B cell (primary cell): ENCODE measurements at regions not wholly inside any gene's neighbourhood (a gene's known extent, or its start where the extent isn't known, plus 50 kb on each side); places are given as distances from the start of the nearest gene placed in this dataset.

Experiments used
- ATAC-seq: fragments of 200-7000 bp; cut with Tn5 transposase; one replicate; pipeline ENCODE4 v1.10.0; 2021; ENCODE audit warnings: low read depth, mild to moderate bottlenecking, moderate number of reproducible peaks, moderate library complexity
- CTCF ChIA-PET: fragments of 350-600 bp; sonication (Branson Sonifier 250); formaldehyde crosslinking; loops from one replicate; lab custom pipeline; 2021; ENCODE audit warnings: antibody characterized with exemption, inconsistent platforms; lab: Charles Lee
- POLR2A ChIA-PET: fragments of 350-600 bp; sonication (Branson Sonifier 250); formaldehyde crosslinking; loops from one replicate; lab custom pipeline; 2021; ENCODE audit warnings: antibody characterized with exemption; lab: Charles Lee
- DNase-seq: peaks from one replicate; pipeline ENCODE4 v3.0.0; 2013
- H2AFZ ChIP-seq: 2 replicates; pipeline ENCODE4 v1.6.1; 2012; ENCODE audit warnings: mild to moderate bottlenecking, low read depth, low read length; ENCODE audit not compliant: insufficient read depth, poor library complexity, severe bottlenecking
- H3K27ac ChIP-seq, 2 donors: 1 replicate in 1 of 2; 2 replicates in 1 of 2; pipeline ENCODE4 v1.5.1; 2012 to 2013; ENCODE audit warnings: low read length in 2 of 2, mild to moderate bottlenecking in 2 of 2, moderate library complexity in 1 of 2
- H3K27me3 ChIP-seq, 4 experiments: fragments of 200-600 bp in 1 of 4; sonication (generic) in 1 of 4; replicated peaks in 1 of 4; 1 replicate in 2 of 4; 2 replicates in 2 of 4; pipeline versions ENCODE4 v1.6.1 to v1.7.0; 2013 to 2016; ENCODE audit warnings: low read length in 3 of 4, mild to moderate bottlenecking in 2 of 4, mixed read lengths in 1 of 4, moderate library complexity in 1 of 4; ENCODE audit not compliant: insufficient read depth in 4 of 4, control insufficient read depth in 3 of 4; ENCODE audit errors: control extremely low read depth in 1 of 4
- H3K36me3 ChIP-seq, 2 experiments: replicated peaks in 1 of 2; 1 replicate in 1 of 2; 2 replicates in 1 of 2; pipeline versions ENCODE4 v1.6.1 to v1.7.1; 2013; ENCODE audit warnings: low read length in 1 of 2; ENCODE audit not compliant: insufficient read depth in 2 of 2, control insufficient read depth in 1 of 2; ENCODE audit errors: control extremely low read depth in 1 of 2, extremely low read depth in 1 of 2
- H3K4me1 ChIP-seq, 2 donors: fragments of 200-600 bp in 1 of 2; sonication (generic) in 1 of 2; 1 replicate in 1 of 2; 2 replicates in 1 of 2; pipeline versions ENCODE4 v1.5.1 to v1.6.1; 2013 to 2017; ENCODE audit warnings: low read length in 2 of 2; ENCODE audit not compliant: control insufficient read depth in 2 of 2, insufficient read depth in 2 of 2
- H3K4me2 ChIP-seq: replicated peaks from 2 replicates; pipeline ENCODE3; 2012; ENCODE audit warnings: mild to moderate bottlenecking, low read depth, low read length; ENCODE audit not compliant: poor library complexity, severe bottlenecking
- H3K4me3 ChIP-seq, 5 experiments: fragments of 200-600 bp in 1 of 5; sonication (generic) in 1 of 5; 1 replicate in 3 of 5; 2 replicates in 2 of 5; pipeline versions ENCODE4 v1.5.1 to v1.7.0; 2011 to 2016; ENCODE audit warnings: low read length in 4 of 5, mild to moderate bottlenecking in 4 of 5, low read depth in 2 of 5, control low read depth in 1 of 5, moderate library complexity in 1 of 5; ENCODE audit not compliant: insufficient read depth in 1 of 5; ENCODE audit errors: control extremely low read depth in 1 of 5, extremely low read depth in 1 of 5
- H3K79me2 ChIP-seq: fragments of 200-600 bp; sonication (generic); one replicate; pipeline ENCODE4 v1.6.0; 2016; ENCODE audit warnings: low read length; ENCODE audit not compliant: control insufficient read depth, insufficient read depth
- H3K9ac ChIP-seq: fragments of 200-600 bp; sonication (generic); 2 replicates; pipeline ENCODE4 v1.6.1; 2017; ENCODE audit warnings: mild to moderate bottlenecking, low read length, moderate library complexity
- H3K9me3 ChIP-seq, 3 donors: one replicate each; pipeline versions ENCODE4 v1.6.1 to v1.7.1; 2013; ENCODE audit warnings: low read length in 2 of 3; ENCODE audit not compliant: control insufficient read depth in 2 of 3, insufficient read depth in 1 of 3; ENCODE audit errors: control extremely low read depth in 1 of 3
- H4K20me1 ChIP-seq: 2 replicates; pipeline ENCODE4 v1.6.0; 2012; ENCODE audit warnings: mild to moderate bottlenecking, low read length; ENCODE audit not compliant: insufficient read depth, control insufficient read depth, poor library complexity, severe bottlenecking
- H3K27ac Mint-ChIP-seq: one replicate; pipeline ENCODE4 v1.8.0; 2021; ENCODE audit warnings: mixed read lengths
- H3K27me3 Mint-ChIP-seq: one replicate; pipeline ENCODE4 v1.8.0; 2021; ENCODE audit warnings: mixed read lengths
- H3K4me1 Mint-ChIP-seq: one replicate; pipeline ENCODE4 v1.8.0; 2021; ENCODE audit warnings: mixed read lengths
- H3K4me3 Mint-ChIP-seq: one replicate; pipeline ENCODE4 v1.8.0; 2021; ENCODE audit warnings: mixed read lengths
- H3K9me3 Mint-ChIP-seq: one replicate; pipeline ENCODE4 v1.8.0; 2022; ENCODE audit warnings: mixed read lengths; ENCODE audit not compliant: insufficient read depth
- EZH2 ChIP-seq: IDR thresholded peaks from 2 replicates; pipeline ENCODE4 v1.6.1; 2012; ENCODE audit warnings: borderline replicate concordance, low read depth, mild to moderate bottlenecking, moderate library complexity, low read length; ENCODE audit not compliant: insufficient read depth, poor library complexity, severe bottlenecking
- WGBS: methylation state at CpG from one replicate; pipeline ENCODE4 v1.1.5; 2013; ENCODE audit warnings: missing lambda C conversion rate; ENCODE audit not compliant: insufficient coverage; 5-methylcytosine and 5-hydroxymethylcytosine counted together
- intact Hi-C: fragments of 100-400 bp; cut with micrococcal nuclease; formaldehyde crosslinking; loops from one replicate; pipeline ENCODE4 v1.10.0; 2022
- TF ChIP-seq, protein P1 (sequence below): fragments of 200-600 bp; IDR thresholded peaks from one replicate; pipeline ENCODE4 v1.8.0; 2022; ENCODE audit warnings: antibody characterized with exemption, mild to moderate bottlenecking

DNA sequence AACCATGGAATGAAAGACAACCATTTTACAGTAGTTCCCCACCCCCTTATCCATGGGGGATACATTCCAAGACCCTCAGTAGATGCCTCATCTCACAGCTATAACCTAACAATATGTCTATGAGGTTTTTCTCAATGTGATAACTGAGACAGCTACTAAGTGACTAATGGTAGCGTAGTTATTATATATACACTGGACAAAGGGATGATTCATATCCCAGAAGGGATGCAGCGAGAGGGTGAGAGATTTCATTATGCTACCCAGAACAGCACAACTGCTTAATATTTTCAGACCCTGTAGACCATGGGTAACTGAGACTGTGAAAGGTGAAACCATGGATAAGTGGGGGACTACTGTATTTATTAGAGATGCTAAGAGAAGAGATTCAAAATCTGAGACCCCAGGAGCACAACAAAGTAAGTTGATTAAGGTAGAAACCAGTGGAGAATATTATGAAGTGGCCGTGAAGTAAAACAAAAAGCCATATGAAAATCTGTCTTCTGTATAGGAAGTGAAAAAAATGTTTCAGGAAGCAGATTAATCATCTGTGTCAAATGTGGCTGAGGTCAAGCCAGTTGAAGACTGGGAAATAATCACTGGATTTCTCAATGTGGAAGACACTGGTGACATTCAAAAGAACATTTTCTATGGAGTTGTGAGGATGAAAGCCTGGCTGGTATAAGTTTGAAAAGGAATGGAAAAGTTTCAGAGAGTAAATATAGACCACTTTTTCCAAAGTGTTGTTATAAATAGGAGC is 77.2 kb downstream of the RPL10L start:
- Histone ChIP-seq H3K27ac (no peak overlapping the region), H3K9me3 (no peaks in the 10 kb centered on the region), H3K27me3 (no peaks in the 10 kb centered on the region), H3K9ac (no peak overlapping the region), H3K4me1 (no peaks in the 10 kb centered on the region), H3K79me2 (no peaks in the 10 kb centered on the region), H3K4me2 (no peak overlapping the region), H2AFZ (no peak overlapping the region), H3K4me3 (no peak overlapping the region), H3K36me3 (no peaks in the 10 kb centered on the region), H4K20me1 (no peaks in the 10 kb centered on the region)
- peaks cover 3% of the 10 kb centered on the region for H3K9me3 Mint-ChIP-seq
- DNase-seq (no peak), ATAC-seq (no peak)
- intact Hi-C loops, result no loop called here
- ChIA-PET POLR2A (no interaction called here), CTCF (no interaction called here)
- H3K27me3 Mint-ChIP-seq, result no peaks in the 10 kb centered on the region
- H3K4me3 Mint-ChIP-seq, result no peak overlapping the region
- H3K4me1 Mint-ChIP-seq, result no peaks in the 10 kb centered on the region
- TF ChIP-seq EZH2, result no peak
- H3K27ac Mint-ChIP-seq, result no peak overlapping the region
- WGBS, result 0% methylated on average over 1 of the region's 3 CpGs

DNA sequence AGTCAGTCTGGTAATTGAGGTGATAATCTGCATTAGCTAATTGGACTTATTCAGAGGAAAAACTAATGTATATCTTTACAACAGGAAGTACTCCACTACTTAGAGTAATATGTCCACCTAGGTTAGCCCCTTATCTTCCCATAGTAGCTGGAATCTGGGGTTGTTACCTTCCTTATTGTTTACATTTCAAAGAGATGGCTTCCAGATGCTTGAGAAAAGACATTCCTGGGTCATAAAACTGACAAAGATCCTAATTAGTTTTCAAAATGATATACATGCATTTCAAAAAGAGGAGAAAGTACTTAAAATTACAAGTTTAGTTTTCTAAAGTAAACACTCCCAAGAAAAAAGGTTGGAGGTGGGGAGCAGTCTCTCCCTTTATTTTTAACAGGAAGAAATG is 78.1 kb downstream of the RPL10L start:
- Mint-ChIP-seq H3K27ac (no peak overlapping the region), H3K4me3 (no peak overlapping the region), H3K4me1 (no peaks in the 10 kb centered on the region), H3K27me3 (no peaks in the 10 kb centered on the region), H3K9me3 (peaks cover 3% of the 10 kb centered on the region)
- Histone ChIP-seq H3K27me3 (no peaks in the 10 kb centered on the region), H3K27ac (no peak overlapping the region), H3K4me2 (no peak overlapping the region), H3K36me3 (no peaks in the 10 kb centered on the region), H3K79me2 (no peaks in the 10 kb centered on the region), H3K9me3 (no peaks in the 10 kb centered on the region), H3K4me3 (no peak overlapping the region), H3K4me1 (no peaks in the 10 kb centered on the region), H3K9ac (no peak overlapping the region), H4K20me1 (no peaks in the 10 kb centered on the region), H2AFZ (no peak overlapping the region)
- ChIA-PET CTCF (no interaction called here), POLR2A (no interaction called here)
- TF ChIP-seq, protein P1, sequence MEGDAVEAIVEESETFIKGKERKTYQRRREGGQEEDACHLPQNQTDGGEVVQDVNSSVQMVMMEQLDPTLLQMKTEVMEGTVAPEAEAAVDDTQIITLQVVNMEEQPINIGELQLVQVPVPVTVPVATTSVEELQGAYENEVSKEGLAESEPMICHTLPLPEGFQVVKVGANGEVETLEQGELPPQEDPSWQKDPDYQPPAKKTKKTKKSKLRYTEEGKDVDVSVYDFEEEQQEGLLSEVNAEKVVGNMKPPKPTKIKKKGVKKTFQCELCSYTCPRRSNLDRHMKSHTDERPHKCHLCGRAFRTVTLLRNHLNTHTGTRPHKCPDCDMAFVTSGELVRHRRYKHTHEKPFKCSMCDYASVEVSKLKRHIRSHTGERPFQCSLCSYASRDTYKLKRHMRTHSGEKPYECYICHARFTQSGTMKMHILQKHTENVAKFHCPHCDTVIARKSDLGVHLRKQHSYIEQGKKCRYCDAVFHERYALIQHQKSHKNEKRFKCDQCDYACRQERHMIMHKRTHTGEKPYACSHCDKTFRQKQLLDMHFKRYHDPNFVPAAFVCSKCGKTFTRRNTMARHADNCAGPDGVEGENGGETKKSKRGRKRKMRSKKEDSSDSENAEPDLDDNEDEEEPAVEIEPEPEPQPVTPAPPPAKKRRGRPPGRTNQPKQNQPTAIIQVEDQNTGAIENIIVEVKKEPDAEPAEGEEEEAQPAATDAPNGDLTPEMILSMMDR, result no peak
- TF ChIP-seq EZH2, result no peak
- intact Hi-C loops, result no loop called here
- DNase-seq, result no peak
- no peak for ATAC-seq
